ENCODE measurements at regions not wholly inside any gene's neighbourhood (a gene's known extent, or its start where the extent isn't known, plus 50 kb on each side); places are given as distances from the start of the nearest gene placed in this dataset.

GRCh38 chr20:59498291-59498690 lies 106.0 kb upstream of the PHACTR3 start (continued):
- no peak for TF ChIP-seq ASH2L (IDR thresholded peaks at IDR 0.05; ENCODE audit: low read length)
- TF ChIP-seq, protein P1, sequence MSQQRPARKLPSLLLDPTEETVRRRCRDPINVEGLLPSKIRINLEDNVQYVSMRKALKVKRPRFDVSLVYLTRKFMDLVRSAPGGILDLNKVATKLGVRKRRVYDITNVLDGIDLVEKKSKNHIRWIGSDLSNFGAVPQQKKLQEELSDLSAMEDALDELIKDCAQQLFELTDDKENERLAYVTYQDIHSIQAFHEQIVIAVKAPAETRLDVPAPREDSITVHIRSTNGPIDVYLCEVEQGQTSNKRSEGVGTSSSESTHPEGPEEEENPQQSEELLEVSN (IDR thresholded peaks at IDR 0.05): no peak
- no peak for TF ChIP-seq SAP30 (IDR thresholded peaks at IDR 0.05; ENCODE audit: insufficient read depth, insufficient replicate concordance, low read length)
- no peak for TF ChIP-seq CHD2 (IDR thresholded peaks at IDR 0.05; ENCODE audit: low read length)
- TF ChIP-seq KDM5A (IDR thresholded peaks at IDR 0.05; ENCODE audit: low read length): no peak
- no peak for TF ChIP-seq SIX5 (IDR thresholded peaks at IDR 0.05; ENCODE audit: low read depth, low read length)
- no peak for TF ChIP-seq BCL11A (IDR thresholded peaks at IDR 0.05; ENCODE audit: low read depth in 2 of 2, low read length in 2 of 2)
